ENCODE measurements at regions not wholly inside any gene's neighbourhood (a gene's known extent, or its start where the extent isn't known, plus 50 kb on each side); places are given as distances from the start of the nearest gene placed in this dataset.

DNA sequence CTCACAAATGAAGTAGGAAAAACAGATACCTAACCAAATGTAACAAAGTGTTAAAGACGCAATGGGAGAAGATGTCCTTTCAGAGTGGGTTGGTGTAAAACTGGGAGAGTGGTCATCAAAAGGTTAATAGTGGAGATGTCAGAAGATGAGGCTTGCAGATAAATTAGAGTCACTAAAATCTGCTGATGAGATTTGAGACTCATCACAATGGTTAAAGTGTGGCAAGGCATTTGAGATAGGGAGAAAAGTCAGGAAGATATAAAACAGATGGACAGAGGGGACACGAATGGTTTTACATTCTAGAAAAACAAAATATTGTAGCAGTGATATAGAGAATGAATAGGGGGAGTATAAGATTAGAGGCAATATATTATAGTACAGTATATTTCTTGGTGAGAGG is 406.0 kb upstream of the SEMA6A start:
- Histone ChIP-seq H3K27me3 (ENCODE audit: control insufficient read depth in 3 of 3, insufficient read depth in 3 of 3, low read length in 3 of 3) (peaks cover 0 to 3% (median 0%) of the 10 kb centered on the region in 3 donors), H3K4me1 (ENCODE audit: control insufficient read depth in 3 of 3, insufficient read depth in 2 of 3, low read depth in 1 of 3, low read length in 2 of 3) (no peaks in the 10 kb centered on the region), H3K9me3 (ENCODE audit: control insufficient read depth in 2 of 2, insufficient read depth in 1 of 2, low read depth in 1 of 2, low read length in 1 of 2) (no peaks in the 10 kb centered on the region), H3K36me3 (ENCODE audit: control insufficient read depth in 3 of 3, insufficient read depth in 2 of 3, low read depth in 1 of 3, low read length in 3 of 3) (no peaks in the 10 kb centered on the region), H3K27ac (ENCODE audit: low read depth in 1 of 3, low read length in 2 of 3) (no peak overlapping the region), H3K4me3 (ENCODE audit: low read depth in 1 of 3, low read length in 3 of 3) (no peak overlapping the region)
- no peak for DNase-seq
- no peak for FAIRE-seq
- WGBS, 3 donors = 77 to 85% (median 77%) methylated on average over 2 of the region's 2 CpGs

DNA sequence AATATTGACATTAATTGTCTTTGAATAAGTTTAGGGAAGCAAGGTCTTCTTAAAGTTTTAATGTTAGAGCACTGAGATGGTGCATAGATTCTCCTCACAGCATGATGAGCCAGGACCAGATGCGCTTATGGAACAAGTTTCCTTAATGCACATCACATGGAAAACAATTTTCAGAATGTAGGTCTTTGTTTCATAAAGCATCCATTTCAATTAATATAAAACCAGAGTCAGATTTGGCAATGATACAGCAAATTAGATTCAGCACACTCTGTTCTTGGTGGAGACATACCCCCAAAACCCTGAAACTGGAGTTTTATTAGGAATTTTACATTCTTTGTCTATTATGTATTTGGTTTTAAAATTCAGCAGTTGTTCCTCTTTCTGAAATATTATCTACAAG is 402.1 kb upstream of the SEMA6A start:
- DNase-seq (no peak), FAIRE-seq (no peak)
- no peaks in the 10 kb centered on the region for H3K4me1 ChIP-seq (ENCODE audit: control insufficient read depth in 3 of 3, insufficient read depth in 2 of 3, low read depth in 1 of 3, low read length in 2 of 3)
- no peak overlapping the region for H3K27ac ChIP-seq (ENCODE audit: low read depth in 1 of 3, low read length in 2 of 3)
- no peak overlapping the region for H3K4me3 ChIP-seq (ENCODE audit: low read depth in 1 of 3, low read length in 3 of 3)
- WGBS, 3 donors = 85 to 96% (median 93%) methylated on average over 1 of the region's 1 CpG
- H3K27me3 ChIP-seq (ENCODE audit: control insufficient read depth in 3 of 3, insufficient read depth in 3 of 3, low read length in 3 of 3) = no peaks in the 10 kb centered on the region
- H3K9me3 ChIP-seq (ENCODE audit: control insufficient read depth in 2 of 2, insufficient read depth in 1 of 2, low read depth in 1 of 2, low read length in 1 of 2) = no peaks in the 10 kb centered on the region
- no peaks in the 10 kb centered on the region for H3K36me3 ChIP-seq (ENCODE audit: control insufficient read depth in 3 of 3, insufficient read depth in 2 of 3, low read depth in 1 of 3, low read length in 3 of 3)

DNA sequence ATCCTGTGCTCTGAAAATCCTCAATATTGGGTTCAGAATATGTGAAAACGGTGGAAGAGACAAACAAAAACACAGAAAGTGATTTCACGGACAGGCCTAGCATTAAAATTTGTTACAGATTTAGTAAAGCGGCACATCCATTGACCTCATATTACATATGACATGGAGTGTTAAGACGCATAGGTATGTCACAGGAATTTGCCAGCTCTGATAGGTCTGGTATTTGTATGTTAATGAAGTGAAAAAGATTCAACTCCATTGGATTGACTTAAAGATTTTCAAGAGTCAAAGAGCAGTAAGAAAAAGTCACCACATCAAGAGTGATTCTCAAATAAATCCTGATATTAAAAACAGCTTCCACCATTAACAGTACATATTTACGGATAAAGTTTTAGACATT is 396.5 kb upstream of the SEMA6A start:
- 83 to 90% (median 86%) methylated on average over 5 of the region's 5 CpGs for WGBS, 3 donors
- Histone ChIP-seq H3K27ac (ENCODE audit: low read depth in 1 of 3, low read length in 2 of 3) (no peak overlapping the region), H3K27me3 (ENCODE audit: control insufficient read depth in 3 of 3, insufficient read depth in 3 of 3, low read length in 3 of 3) (no peaks in the 10 kb centered on the region), H3K4me1 (ENCODE audit: control insufficient read depth in 3 of 3, insufficient read depth in 2 of 3, low read depth in 1 of 3, low read length in 2 of 3) (no peaks in the 10 kb centered on the region), H3K4me3 (ENCODE audit: low read depth in 1 of 3, low read length in 3 of 3) (no peak overlapping the region), H3K9me3 (ENCODE audit: control insufficient read depth in 2 of 2, insufficient read depth in 1 of 2, low read depth in 1 of 2, low read length in 1 of 2) (no peaks in the 10 kb centered on the region), H3K36me3 (ENCODE audit: control insufficient read depth in 3 of 3, insufficient read depth in 2 of 3, low read depth in 1 of 3, low read length in 3 of 3) (no peaks in the 10 kb centered on the region)
- no peak for FAIRE-seq
- no peak for DNase-seq

DNA sequence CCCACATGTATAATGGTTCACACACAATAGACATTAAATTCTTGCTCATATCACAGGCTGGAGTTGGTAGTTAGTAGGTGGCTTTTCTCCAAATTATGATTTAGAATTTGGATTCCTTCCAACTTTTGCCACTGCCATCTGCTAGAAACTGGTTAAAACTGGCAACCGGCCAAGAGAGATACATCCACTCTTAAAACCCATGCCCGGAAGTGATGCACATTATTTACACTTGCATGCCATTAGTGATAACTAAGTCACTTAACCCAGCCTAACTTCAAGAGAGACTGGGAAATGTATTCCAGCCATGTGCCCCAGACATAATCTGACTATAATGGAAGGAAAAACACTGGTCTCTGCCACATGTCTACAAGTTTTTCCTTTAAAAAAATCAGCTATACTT is 395.7 kb upstream of the SEMA6A start:
- DNase-seq = no peak
- no peaks in the 10 kb centered on the region for H3K36me3 ChIP-seq (ENCODE audit: control insufficient read depth in 3 of 3, insufficient read depth in 2 of 3, low read depth in 1 of 3, low read length in 3 of 3)
- WGBS, 3 donors = 20 to 42% (median 34%) methylated on average over 2 of the region's 2 CpGs
- no peaks in the 10 kb centered on the region for H3K9me3 ChIP-seq (ENCODE audit: control insufficient read depth in 2 of 2, insufficient read depth in 1 of 2, low read depth in 1 of 2, low read length in 1 of 2)
- no peak overlapping the region for H3K4me3 ChIP-seq (ENCODE audit: low read depth in 1 of 3, low read length in 3 of 3)
- no peak for FAIRE-seq
- no peaks in the 10 kb centered on the region for H3K27me3 ChIP-seq (ENCODE audit: control insufficient read depth in 3 of 3, insufficient read depth in 3 of 3, low read length in 3 of 3)
- H3K27ac ChIP-seq (ENCODE audit: low read depth in 1 of 3, low read length in 2 of 3) = no peak overlapping the region
- no peaks in the 10 kb centered on the region for H3K4me1 ChIP-seq (ENCODE audit: control insufficient read depth in 3 of 3, insufficient read depth in 2 of 3, low read depth in 1 of 3, low read length in 2 of 3)

DNA sequence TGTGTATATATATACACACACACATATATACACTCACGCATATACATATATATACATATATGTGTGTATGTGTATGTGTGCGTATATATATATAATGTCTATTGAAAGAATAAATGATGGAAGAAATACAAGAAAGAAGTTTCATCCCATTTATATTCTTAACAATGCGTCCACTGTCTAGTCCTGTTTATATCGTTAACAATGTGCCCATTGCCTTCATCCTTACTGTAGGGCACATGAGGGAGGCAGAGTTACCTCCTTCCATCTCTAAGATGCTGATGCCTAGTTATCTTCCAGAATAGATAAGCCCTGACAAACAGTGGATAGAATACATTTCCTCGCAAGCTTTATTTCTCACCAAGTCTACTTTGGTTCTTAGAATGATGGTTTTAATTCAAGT is 389.8 kb upstream of the SEMA6A start:
- Histone ChIP-seq H3K4me3 (ENCODE audit: low read depth in 1 of 3, low read length in 3 of 3) (no peak overlapping the region), H3K4me1 (ENCODE audit: control insufficient read depth in 3 of 3, insufficient read depth in 2 of 3, low read depth in 1 of 3, low read length in 2 of 3) (no peaks in the 10 kb centered on the region), H3K36me3 (ENCODE audit: control insufficient read depth in 3 of 3, insufficient read depth in 2 of 3, low read depth in 1 of 3, low read length in 3 of 3) (no peaks in the 10 kb centered on the region), H3K27me3 (ENCODE audit: control insufficient read depth in 3 of 3, insufficient read depth in 3 of 3, low read length in 3 of 3) (no peaks in the 10 kb centered on the region), H3K27ac (ENCODE audit: low read depth in 1 of 3, low read length in 2 of 3) (no peak overlapping the region), H3K9me3 (ENCODE audit: control insufficient read depth in 2 of 2, insufficient read depth in 1 of 2, low read depth in 1 of 2, low read length in 1 of 2) (no peaks in the 10 kb centered on the region)
- DNase-seq (no peak), FAIRE-seq (no peak)
- 93 to 95% (median 94%) methylated on average over 5 of the region's 5 CpGs for WGBS, 3 donors

DNA sequence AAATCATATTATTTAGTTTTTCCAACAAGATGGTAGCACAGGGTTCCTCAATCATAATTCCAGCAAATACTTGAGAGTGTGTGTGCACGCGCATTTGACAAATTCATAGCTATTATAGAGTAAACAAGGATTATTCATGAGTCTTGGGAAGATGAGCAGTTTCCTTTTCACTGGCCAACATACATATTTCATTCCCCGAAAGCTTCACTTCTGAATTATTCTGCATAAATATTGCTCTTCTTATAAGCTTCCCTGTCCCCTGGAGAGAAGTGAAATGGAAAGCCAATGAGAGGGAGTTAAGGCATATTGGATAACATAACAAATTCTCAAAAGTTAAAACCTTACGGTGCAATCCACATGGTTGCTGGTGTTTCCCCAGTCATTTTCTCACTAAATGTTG is 386.4 kb upstream of the SEMA6A start:
- Histone ChIP-seq H3K27ac (ENCODE audit: low read depth in 1 of 3, low read length in 2 of 3) (no peak overlapping the region), H3K27me3 (ENCODE audit: control insufficient read depth in 3 of 3, insufficient read depth in 3 of 3, low read length in 3 of 3) (no peaks in the 10 kb centered on the region), H3K4me1 (ENCODE audit: control insufficient read depth in 3 of 3, insufficient read depth in 2 of 3, low read depth in 1 of 3, low read length in 2 of 3) (no peaks in the 10 kb centered on the region), H3K9me3 (ENCODE audit: control insufficient read depth in 2 of 2, insufficient read depth in 1 of 2, low read depth in 1 of 2, low read length in 1 of 2) (no peaks in the 10 kb centered on the region), H3K36me3 (ENCODE audit: control insufficient read depth in 3 of 3, insufficient read depth in 2 of 3, low read depth in 1 of 3, low read length in 3 of 3) (no peaks in the 10 kb centered on the region), H3K4me3 (ENCODE audit: low read depth in 1 of 3, low read length in 3 of 3) (no peak overlapping the region)
- FAIRE-seq (no peak), DNase-seq (no peak)
- WGBS, 3 donors = 77 to 94% (median 92%) methylated on average over 4 of the region's 4 CpGs

DNA sequence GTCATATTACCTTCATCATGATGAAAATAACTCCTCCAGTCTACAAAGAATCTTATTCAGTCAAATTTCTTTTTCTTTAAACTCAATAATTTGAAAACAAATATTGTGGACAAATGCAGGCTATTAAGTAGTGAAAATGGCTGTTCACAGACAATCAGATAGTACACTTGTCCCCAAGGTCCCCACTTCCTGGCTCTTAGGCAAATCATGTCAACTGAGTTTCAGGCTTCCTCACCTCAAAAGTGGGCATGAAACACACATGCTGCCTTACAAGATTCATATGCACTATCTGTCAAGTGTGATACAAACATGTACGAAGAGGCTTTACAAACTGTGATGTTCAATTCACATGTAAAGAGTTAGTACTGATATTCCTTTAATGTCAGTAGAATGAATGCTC is 385.2 kb upstream of the SEMA6A start:
- DNase-seq (no peak), FAIRE-seq (no peak)
- Histone ChIP-seq H3K4me1 (ENCODE audit: control insufficient read depth in 3 of 3, insufficient read depth in 2 of 3, low read depth in 1 of 3, low read length in 2 of 3) (no peaks in the 10 kb centered on the region), H3K27ac (ENCODE audit: low read depth in 1 of 3, low read length in 2 of 3) (no peak overlapping the region), H3K36me3 (ENCODE audit: control insufficient read depth in 3 of 3, insufficient read depth in 2 of 3, low read depth in 1 of 3, low read length in 3 of 3) (no peaks in the 10 kb centered on the region), H3K4me3 (ENCODE audit: low read depth in 1 of 3, low read length in 3 of 3) (no peak overlapping the region), H3K9me3 (ENCODE audit: control insufficient read depth in 2 of 2, insufficient read depth in 1 of 2, low read depth in 1 of 2, low read length in 1 of 2) (no peaks in the 10 kb centered on the region), H3K27me3 (ENCODE audit: control insufficient read depth in 3 of 3, insufficient read depth in 3 of 3, low read length in 3 of 3) (no peaks in the 10 kb centered on the region)
- WGBS, 3 donors = 67 to 91% (median 91%) methylated on average over 1 of the region's 1 CpG

DNA sequence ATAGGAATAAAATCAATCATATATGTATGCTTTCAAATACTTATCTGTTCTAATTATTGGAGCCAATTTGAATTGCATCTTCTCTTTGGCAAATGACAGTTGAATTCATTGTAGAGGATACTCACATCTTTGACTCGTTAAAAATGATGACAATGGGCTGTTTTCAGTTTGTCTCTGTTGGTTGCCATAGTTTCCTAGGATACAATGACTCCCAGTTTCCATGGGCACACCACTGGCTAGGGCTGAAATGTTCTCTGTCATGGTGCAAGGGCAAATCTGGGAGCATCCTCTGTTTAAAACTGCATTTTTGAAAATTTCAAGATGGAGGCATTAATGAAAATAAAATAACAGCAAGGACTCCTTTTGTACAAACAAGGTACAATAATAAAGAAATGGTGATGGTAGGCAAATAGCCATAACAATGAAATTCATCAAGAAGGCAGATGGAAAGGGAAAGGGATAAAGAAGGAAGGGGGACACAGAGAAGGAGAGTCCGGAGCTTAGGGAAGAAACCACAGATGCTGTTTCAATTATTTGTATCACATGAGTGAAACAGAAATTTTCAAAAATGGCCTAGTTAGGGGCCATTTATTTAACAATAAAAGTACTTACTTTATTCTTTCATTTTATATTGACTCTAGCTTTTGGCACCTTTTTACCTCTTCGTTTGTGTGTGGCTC is 378.8 kb upstream of the SEMA6A start:
- Histone ChIP-seq H3K27me3 (ENCODE audit: control insufficient read depth in 3 of 3, insufficient read depth in 3 of 3, low read length in 3 of 3) (no peaks in the 10 kb centered on the region), H3K27ac (ENCODE audit: low read depth in 1 of 3, low read length in 2 of 3) (no peak overlapping the region), H3K4me3 (ENCODE audit: low read depth in 1 of 3, low read length in 3 of 3) (no peak overlapping the region), H3K4me1 (ENCODE audit: control insufficient read depth in 3 of 3, insufficient read depth in 2 of 3, low read depth in 1 of 3, low read length in 2 of 3) (no peaks in the 10 kb centered on the region), H3K36me3 (ENCODE audit: control insufficient read depth in 3 of 3, insufficient read depth in 2 of 3, low read depth in 1 of 3, low read length in 3 of 3) (no peaks in the 10 kb centered on the region), H3K9me3 (ENCODE audit: control insufficient read depth in 2 of 2, insufficient read depth in 1 of 2, low read depth in 1 of 2, low read length in 1 of 2) (no peaks in the 10 kb centered on the region)
- no peak for FAIRE-seq
- 46 to 67% (median 56%) methylated on average over 3 of the region's 3 CpGs for WGBS, 3 donors
- no peak for DNase-seq

DNA sequence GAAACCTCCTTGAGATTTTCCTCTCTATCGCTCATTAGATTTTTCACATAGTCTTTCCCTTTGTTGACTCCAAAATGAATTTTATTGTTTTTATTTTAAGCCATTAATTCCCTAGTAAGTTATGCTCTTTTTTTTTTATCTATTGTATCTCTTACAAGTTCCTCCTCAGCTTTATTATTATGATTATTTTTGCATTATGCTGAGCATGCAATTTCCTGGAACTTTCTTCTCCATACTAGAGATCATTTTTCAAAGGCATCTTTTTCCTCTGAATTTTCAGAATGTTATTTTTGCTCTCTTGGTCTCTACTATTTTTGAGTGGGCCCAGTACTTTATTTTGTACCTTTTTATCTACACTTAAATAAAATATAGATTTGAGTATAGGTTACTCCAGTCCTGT is 376.6 kb upstream of the SEMA6A start:
- H3K27ac ChIP-seq (ENCODE audit: low read depth in 1 of 3, low read length in 2 of 3) = no peak overlapping the region
- 84 to 97% (median 95%) methylated on average over 1 of the region's 1 CpG for WGBS, 3 donors
- FAIRE-seq = no peak

More for the DNA sequence above, 376.6 kb upstream of the SEMA6A start:
- no peaks in the 10 kb centered on the region for H3K9me3 ChIP-seq (ENCODE audit: control insufficient read depth in 2 of 2, insufficient read depth in 1 of 2, low read depth in 1 of 2, low read length in 1 of 2)
- no peaks in the 10 kb centered on the region for H3K36me3 ChIP-seq (ENCODE audit: control insufficient read depth in 3 of 3, insufficient read depth in 2 of 3, low read depth in 1 of 3, low read length in 3 of 3)
- no peak for DNase-seq
- H3K27me3 ChIP-seq (ENCODE audit: control insufficient read depth in 3 of 3, insufficient read depth in 3 of 3, low read length in 3 of 3) = no peaks in the 10 kb centered on the region
- no peaks in the 10 kb centered on the region for H3K4me1 ChIP-seq (ENCODE audit: control insufficient read depth in 3 of 3, insufficient read depth in 2 of 3, low read depth in 1 of 3, low read length in 2 of 3)
- no peak overlapping the region for H3K4me3 ChIP-seq (ENCODE audit: low read depth in 1 of 3, low read length in 3 of 3)
